HL-60 (cell line): ENCODE measurements at regions not wholly inside any gene's neighbourhood (a gene's known extent, or its start where the extent isn't known, plus 50 kb on each side); places are given as distances from the start of the nearest gene placed in this dataset.

ENCODE experiments used
- DNase-seq, 2 experiments: peaks; one replicate each; pipeline ENCODE4 v3.0.0-alpha.2; 2010 to 2020; ENCODE audit warnings: low read depth in 1 of 2, low spot score in 1 of 2
- H3K27ac ChIP-seq: fragments of 250-450 bp; sonication (Bioruptor Pico); replicated peaks from 2 replicates; pipeline ENCODE4 v1.5.1; 2020; ENCODE audit warnings: mild to moderate bottlenecking, moderate library complexity
- H3K27me3 ChIP-seq: fragments of 250-450 bp; sonication (Bioruptor Pico); 2 replicates; pipeline ENCODE4 v1.5.1; 2021; ENCODE audit warnings: mild to moderate bottlenecking, moderate library complexity; ENCODE audit not compliant: insufficient read depth, poor library complexity, severe bottlenecking
- H3K4me3 ChIP-seq: replicated peaks from 2 replicates; pipeline ENCODE4 v1.5.1; 2011; ENCODE audit warnings: mild to moderate bottlenecking, control low read depth, low read length; ENCODE audit not compliant: insufficient read depth
- GABPA ChIP-seq: IDR thresholded peaks from 2 replicates; pipeline ENCODE4 v1.6.1; 2012; ENCODE audit warnings: low read depth
- POLR2AphosphoS5 ChIP-seq: IDR thresholded peaks from 2 replicates; pipeline ENCODE4 v1.6.1; 2012; ENCODE audit warnings: low read depth
- SPI1 ChIP-seq: IDR thresholded peaks from 2 replicates; pipeline ENCODE4 v1.6.1; 2012; ENCODE audit warnings: low read depth, mild to moderate bottlenecking, borderline replicate concordance
- TF ChIP-seq, protein P1 (sequence below): IDR thresholded peaks from one replicate; pipeline ENCODE4 v1.5.1; 2011; ENCODE audit warnings: low read length, control low read depth, inconsistent platforms; ENCODE audit not compliant: insufficient read depth
- TF ChIP-seq, protein P2 (sequence below): IDR thresholded peaks from 2 replicates; pipeline ENCODE4 v1.6.1; 2012; ENCODE audit warnings: low read depth; ENCODE audit not compliant: insufficient replicate concordance

DNA sequence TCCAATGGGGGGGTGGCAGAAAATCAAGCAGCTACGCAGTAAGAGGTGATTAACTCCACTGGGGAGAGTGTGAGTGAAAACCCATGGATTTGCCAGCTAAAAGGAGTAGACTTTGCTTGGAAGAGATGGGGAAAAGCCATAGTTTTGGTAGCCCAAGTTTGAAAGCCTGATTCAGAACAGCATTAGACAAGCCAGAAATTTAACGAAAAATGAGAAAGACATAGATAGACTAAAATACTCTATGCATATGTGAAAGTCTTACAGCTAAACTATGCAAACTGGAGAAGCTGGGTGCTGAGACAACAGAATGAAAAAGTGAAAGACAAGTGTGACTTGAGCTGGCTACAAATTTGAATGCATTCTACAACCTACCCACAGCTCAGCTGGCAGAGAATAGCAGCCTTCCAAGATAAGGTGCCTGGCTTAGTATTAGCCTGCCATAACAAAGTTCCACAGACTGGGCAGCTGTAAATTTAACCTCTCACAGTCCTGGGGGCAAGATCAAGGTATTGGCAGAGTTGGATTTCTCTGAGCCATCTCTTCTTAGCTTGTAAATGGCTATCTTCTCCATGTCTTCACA, 156.6 kb downstream of the CDC14C start:
- Histone ChIP-seq H3K27me3 (no peaks in the 10 kb centered on the region), H3K4me3 (no peak overlapping the region), H3K27ac (no peak overlapping the region)
- DNase-seq, result no peak
- TF ChIP-seq GABPA (no peak), POLR2AphosphoS5 (no peak), SPI1 (no peak)
- TF ChIP-seq, protein P1, sequence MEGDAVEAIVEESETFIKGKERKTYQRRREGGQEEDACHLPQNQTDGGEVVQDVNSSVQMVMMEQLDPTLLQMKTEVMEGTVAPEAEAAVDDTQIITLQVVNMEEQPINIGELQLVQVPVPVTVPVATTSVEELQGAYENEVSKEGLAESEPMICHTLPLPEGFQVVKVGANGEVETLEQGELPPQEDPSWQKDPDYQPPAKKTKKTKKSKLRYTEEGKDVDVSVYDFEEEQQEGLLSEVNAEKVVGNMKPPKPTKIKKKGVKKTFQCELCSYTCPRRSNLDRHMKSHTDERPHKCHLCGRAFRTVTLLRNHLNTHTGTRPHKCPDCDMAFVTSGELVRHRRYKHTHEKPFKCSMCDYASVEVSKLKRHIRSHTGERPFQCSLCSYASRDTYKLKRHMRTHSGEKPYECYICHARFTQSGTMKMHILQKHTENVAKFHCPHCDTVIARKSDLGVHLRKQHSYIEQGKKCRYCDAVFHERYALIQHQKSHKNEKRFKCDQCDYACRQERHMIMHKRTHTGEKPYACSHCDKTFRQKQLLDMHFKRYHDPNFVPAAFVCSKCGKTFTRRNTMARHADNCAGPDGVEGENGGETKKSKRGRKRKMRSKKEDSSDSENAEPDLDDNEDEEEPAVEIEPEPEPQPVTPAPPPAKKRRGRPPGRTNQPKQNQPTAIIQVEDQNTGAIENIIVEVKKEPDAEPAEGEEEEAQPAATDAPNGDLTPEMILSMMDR, result no peak
- TF ChIP-seq, protein P2, sequence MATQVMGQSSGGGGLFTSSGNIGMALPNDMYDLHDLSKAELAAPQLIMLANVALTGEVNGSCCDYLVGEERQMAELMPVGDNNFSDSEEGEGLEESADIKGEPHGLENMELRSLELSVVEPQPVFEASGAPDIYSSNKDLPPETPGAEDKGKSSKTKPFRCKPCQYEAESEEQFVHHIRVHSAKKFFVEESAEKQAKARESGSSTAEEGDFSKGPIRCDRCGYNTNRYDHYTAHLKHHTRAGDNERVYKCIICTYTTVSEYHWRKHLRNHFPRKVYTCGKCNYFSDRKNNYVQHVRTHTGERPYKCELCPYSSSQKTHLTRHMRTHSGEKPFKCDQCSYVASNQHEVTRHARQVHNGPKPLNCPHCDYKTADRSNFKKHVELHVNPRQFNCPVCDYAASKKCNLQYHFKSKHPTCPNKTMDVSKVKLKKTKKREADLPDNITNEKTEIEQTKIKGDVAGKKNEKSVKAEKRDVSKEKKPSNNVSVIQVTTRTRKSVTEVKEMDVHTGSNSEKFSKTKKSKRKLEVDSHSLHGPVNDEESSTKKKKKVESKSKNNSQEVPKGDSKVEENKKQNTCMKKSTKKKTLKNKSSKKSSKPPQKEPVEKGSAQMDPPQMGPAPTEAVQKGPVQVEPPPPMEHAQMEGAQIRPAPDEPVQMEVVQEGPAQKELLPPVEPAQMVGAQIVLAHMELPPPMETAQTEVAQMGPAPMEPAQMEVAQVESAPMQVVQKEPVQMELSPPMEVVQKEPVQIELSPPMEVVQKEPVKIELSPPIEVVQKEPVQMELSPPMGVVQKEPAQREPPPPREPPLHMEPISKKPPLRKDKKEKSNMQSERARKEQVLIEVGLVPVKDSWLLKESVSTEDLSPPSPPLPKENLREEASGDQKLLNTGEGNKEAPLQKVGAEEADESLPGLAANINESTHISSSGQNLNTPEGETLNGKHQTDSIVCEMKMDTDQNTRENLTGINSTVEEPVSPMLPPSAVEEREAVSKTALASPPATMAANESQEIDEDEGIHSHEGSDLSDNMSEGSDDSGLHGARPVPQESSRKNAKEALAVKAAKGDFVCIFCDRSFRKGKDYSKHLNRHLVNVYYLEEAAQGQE, result no peak

DNA sequence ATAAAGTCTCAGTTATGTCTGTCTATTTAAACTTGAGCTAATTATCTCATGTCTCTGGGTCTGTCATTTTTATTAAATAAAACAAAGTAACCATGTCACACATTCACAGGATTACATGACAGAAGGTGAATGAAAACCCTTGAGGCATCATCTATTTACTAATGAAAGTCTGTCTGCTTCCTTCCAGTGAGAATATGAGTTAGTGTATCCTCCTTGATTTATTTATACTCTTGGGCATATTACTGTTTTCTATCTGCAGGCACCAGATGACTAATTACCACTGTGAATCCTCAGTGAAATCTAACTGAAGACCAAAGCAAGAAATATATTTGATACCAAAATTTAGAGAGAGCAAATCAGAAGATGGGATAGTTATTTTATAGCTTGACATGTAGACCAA, 163.7 kb downstream of the CDC14C start:
- H3K4me3 ChIP-seq, result no peak overlapping the region
- no peaks in the 10 kb centered on the region for H3K27me3 ChIP-seq
- DNase-seq, result no peak
- TF ChIP-seq GABPA (no peak), SPI1 (no peak), POLR2AphosphoS5 (no peak)
- TF ChIP-seq, protein P2, result no peak
- TF ChIP-seq, protein P1, result no peak
- H3K27ac ChIP-seq, result no peak overlapping the region

DNA sequence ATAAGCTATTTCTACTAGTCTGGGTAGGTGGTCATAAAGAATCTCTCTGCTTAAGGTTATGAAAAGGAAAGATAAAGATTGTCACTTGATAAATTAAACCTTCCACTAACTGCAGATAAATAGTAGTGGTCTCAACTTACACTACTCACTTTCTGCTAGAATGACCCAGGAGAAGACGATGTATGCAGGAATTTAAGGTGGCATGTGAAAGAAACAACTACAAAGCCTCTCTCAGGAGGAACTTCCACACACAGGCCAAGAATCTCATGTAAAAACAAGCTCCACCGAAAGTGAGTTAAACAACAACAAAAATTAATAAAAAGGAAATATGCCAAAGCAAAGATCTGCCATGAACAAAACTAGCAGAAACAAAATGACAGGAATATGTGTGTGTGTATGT, 165.4 kb downstream of the CDC14C start:
- no peak for DNase-seq
- H3K27me3 ChIP-seq, result no peaks in the 10 kb centered on the region
- no peak overlapping the region for H3K4me3 ChIP-seq
- TF ChIP-seq, protein P1, result no peak
- TF ChIP-seq, protein P2, result no peak
- no peak for TF ChIP-seq GABPA
- TF ChIP-seq POLR2AphosphoS5, result no peak
- no peak for TF ChIP-seq SPI1
- H3K27ac ChIP-seq, result no peak overlapping the region
